Ovary (tissue), 7 donors: ENCODE measurements at regions not wholly inside any gene's neighbourhood (a gene's known extent, or its start where the extent isn't known, plus 50 kb on each side); places are given as distances from the start of the nearest gene placed in this dataset.

Experiments
- DNase-seq, 5 donors: peaks; one replicate each; pipeline ENCODE4 v3.0.0-alpha.2; 2019 to 2020
- H3K27ac ChIP-seq, 2 donors: fragments of 200-600 bp; one replicate each; pipeline versions ENCODE4 v1.5.1 to v1.8.0; 2019 to 2022
- H3K27me3 ChIP-seq: fragments of 200-600 bp; one replicate; pipeline ENCODE4 v1.8.0; 2022
- H3K36me3 ChIP-seq: fragments of 200-600 bp; sonication (generic); one replicate; pipeline ENCODE4 v1.5.1; 2019
- H3K4me1 ChIP-seq: one replicate; pipeline ENCODE4 v1.8.1; 2013; ENCODE audit warnings: mild to moderate bottlenecking, moderate library complexity; ENCODE audit not compliant: insufficient read depth
- H3K4me3 ChIP-seq: fragments of 200-600 bp; sonication (generic); one replicate; pipeline ENCODE4 v1.5.1; 2017
- H3K9me3 ChIP-seq, 2 donors: fragments of 200-600 bp in 1 of 2; sonication (generic) in 1 of 2; one replicate each; pipeline versions ENCODE4 v1.5.1 to v1.8.1; 2013 to 2019; ENCODE audit warnings: mild to moderate bottlenecking in 1 of 2, moderate library complexity in 1 of 2
- EP300 ChIP-seq: sonication (generic); formaldehyde crosslinking; IDR thresholded peaks from one replicate; pipeline ENCODE4 v1.6.1; 2017; ENCODE audit warnings: antibody characterized with exemption
- POLR2A ChIP-seq: fragments of 450-650 bp; IDR thresholded peaks from one replicate; pipeline ENCODE4 v1.6.1; 2017; ENCODE audit warnings: antibody characterized with exemption, mild to moderate bottlenecking, moderate library complexity
- WGBS, 3 donors: extraction: QIAGEN DNeasy Blood & Tissue Kit in 1 of 3; methylation state at CpG; one replicate each; pipeline versions ENCODE4 v1.1.5 to v1.1.7; 2013 to 2017; 5-methylcytosine and 5-hydroxymethylcytosine counted together
- intact Hi-C, 4 donors: fragments of 100-400 bp; cut with DNase I; formaldehyde crosslinking; loops; one replicate each; pipeline versions ENCODE4 v1.11.0 to v1.15.1; 2022 to 2023
- TF ChIP-seq, protein P1 (sequence below), 3 donors: fragments of 450-650 bp in 2 of 3; fragments of 200-600 bp in 1 of 3; IDR thresholded peaks; one replicate each; pipeline versions ENCODE4 v1.5.1 to v1.8.0; 2016 to 2022; ENCODE audit warnings: antibody characterized with exemption in 3 of 3, mild to moderate bottlenecking in 1 of 3
- donor health status: DM: no; HTN: no; CAD: no; lungs with moderate emphysema.
- donor health status: DM: no; HTN: no; CAD: no.
- donor health status: Bipolar disorder and iron deficiency.
- donor health status: DM: no; HTN: no; CAD: no.
- donor health status: DM: yes; HTN: yes; CAD: no.

GRCh38 chr1:25095635-25096200 is 136.6 kb downstream of the SYF2 start:
- H3K9me3 ChIP-seq, result no peaks in the 10 kb centered on the region
- 76 to 82% (median 81%) methylated on average over 5 of the region's 5 CpGs for WGBS, 3 donors
- no peak overlapping the region for H3K27ac ChIP-seq
- no peaks in the 10 kb centered on the region for H3K4me1 ChIP-seq
- no peak for TF ChIP-seq EP300
- TF ChIP-seq, protein P1, sequence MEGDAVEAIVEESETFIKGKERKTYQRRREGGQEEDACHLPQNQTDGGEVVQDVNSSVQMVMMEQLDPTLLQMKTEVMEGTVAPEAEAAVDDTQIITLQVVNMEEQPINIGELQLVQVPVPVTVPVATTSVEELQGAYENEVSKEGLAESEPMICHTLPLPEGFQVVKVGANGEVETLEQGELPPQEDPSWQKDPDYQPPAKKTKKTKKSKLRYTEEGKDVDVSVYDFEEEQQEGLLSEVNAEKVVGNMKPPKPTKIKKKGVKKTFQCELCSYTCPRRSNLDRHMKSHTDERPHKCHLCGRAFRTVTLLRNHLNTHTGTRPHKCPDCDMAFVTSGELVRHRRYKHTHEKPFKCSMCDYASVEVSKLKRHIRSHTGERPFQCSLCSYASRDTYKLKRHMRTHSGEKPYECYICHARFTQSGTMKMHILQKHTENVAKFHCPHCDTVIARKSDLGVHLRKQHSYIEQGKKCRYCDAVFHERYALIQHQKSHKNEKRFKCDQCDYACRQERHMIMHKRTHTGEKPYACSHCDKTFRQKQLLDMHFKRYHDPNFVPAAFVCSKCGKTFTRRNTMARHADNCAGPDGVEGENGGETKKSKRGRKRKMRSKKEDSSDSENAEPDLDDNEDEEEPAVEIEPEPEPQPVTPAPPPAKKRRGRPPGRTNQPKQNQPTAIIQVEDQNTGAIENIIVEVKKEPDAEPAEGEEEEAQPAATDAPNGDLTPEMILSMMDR (IDR thresholded peaks at IDR 0.05), result no peak
- no peak for TF ChIP-seq POLR2A
- no peak for DNase-seq
- H3K4me3 ChIP-seq, result no peak overlapping the region
- H3K36me3 ChIP-seq, result no peaks in the 10 kb centered on the region
- H3K27me3 ChIP-seq, result no peaks in the 10 kb centered on the region
- intact Hi-C loops, result no loop called here

DNA sequence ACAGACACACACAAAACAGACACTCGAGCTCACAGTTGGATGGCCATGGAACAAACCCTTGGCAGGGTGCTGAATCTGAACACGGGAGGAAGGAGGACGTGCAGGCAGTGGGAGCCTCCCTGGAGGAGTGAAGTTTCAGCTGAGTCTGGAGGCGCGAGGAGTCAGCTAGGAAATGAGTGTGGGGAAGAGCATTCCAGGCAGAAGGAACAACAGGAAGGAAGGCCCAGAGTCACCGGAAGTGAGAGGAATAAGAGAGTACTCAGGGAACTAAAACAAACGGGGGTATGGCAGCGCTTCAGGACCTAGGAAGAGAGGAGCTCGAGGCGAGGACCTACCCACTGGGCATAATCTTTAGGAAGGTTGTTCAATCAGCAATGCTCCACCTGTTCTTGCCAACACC is 137.3 kb downstream of the SYF2 start:
- intact Hi-C loops, result no loop called here
- Histone ChIP-seq H3K4me1 (no peaks in the 10 kb centered on the region), H3K36me3 (no peaks in the 10 kb centered on the region), H3K9me3 (no peaks in the 10 kb centered on the region), H3K27ac (no peak overlapping the region), H3K4me3 (no peak overlapping the region), H3K27me3 (no peaks in the 10 kb centered on the region)
- no peak for TF ChIP-seq EP300
- no peak for TF ChIP-seq POLR2A
- TF ChIP-seq, protein P1 (IDR thresholded peaks at IDR 0.05), result no peak
- 66 to 74% (median 70%) methylated on average over 10 of the region's 10 CpGs for WGBS, 3 donors
- no peak for DNase-seq

DNA sequence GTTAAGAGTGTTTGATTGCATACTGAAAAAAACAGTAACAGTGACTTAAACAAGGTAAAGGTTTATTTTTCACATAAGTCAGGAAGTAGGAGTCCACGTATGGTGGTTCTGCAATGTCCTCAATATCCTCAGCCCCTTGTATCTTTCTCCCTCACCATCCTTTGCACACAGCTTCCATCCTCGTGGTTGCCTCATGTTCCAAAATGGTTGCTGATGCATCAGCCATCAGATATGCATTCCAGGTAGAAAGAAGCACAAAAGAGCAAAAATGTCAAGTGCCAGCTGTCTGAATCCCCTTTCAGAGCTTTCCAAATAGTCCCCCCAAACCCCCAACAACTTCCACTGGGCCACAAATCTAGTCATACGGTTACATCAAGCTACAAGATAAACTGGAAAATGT is 138.1 kb downstream of the SYF2 start:
- intact Hi-C loops, result no loop called here
- H3K27me3 ChIP-seq, result no peaks in the 10 kb centered on the region
- no peak overlapping the region for H3K4me3 ChIP-seq
- no peaks in the 10 kb centered on the region for H3K36me3 ChIP-seq
- no peak for DNase-seq
- H3K4me1 ChIP-seq, result no peaks in the 10 kb centered on the region
- H3K27ac ChIP-seq, result no peak overlapping the region
- no peak for TF ChIP-seq POLR2A
- TF ChIP-seq EP300, result no peak
- TF ChIP-seq, protein P1 (IDR thresholded peaks at IDR 0.05), result no peak
- 83 to 92% (median 86%) methylated on average over 3 of the region's 3 CpGs for WGBS, 3 donors
- no peaks in the 10 kb centered on the region for H3K9me3 ChIP-seq

DNA sequence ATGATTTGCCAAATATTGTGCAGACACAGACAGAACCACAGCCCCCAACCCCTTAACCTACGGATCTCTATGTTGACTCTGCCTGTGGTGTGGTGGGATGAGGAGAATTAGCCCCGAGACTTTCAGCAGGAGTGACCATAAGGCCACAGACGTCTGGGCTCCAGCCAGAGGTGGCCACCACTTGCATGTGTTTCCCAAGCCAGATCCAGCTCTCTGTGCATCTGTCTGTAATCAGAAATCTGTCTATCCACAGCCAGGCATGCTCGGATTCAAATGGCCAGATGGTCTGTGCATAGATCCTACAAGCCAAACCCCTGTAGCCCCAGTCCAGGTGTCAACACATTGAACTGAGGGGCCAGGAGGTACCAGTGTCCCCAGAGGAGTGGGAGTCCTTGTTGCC is 140.6 kb downstream of the SYF2 start:
- DNase-seq, result no peak
- no peak overlapping the region for H3K27ac ChIP-seq
- no peaks in the 10 kb centered on the region for H3K27me3 ChIP-seq
- no peak overlapping the region for H3K4me3 ChIP-seq
- TF ChIP-seq POLR2A (no peak), EP300 (no peak)
- TF ChIP-seq, protein P1 (IDR thresholded peaks at IDR 0.05), result no peak
- H3K9me3 ChIP-seq, result no peaks in the 10 kb centered on the region
- H3K36me3 ChIP-seq, result no peaks in the 10 kb centered on the region
- H3K4me1 ChIP-seq, result no peaks in the 10 kb centered on the region
- intact Hi-C loops, result no loop called here
- 60 to 76% (median 67%) methylated on average over 4 of the region's 4 CpGs for WGBS, 3 donors
